Endothelial cell (in vitro differentiated cells): ENCODE measurements at regions not wholly inside any gene's neighbourhood (a gene's known extent, or its start where the extent isn't known, plus 50 kb on each side); places are given as distances from the start of the nearest gene placed in this dataset.

Experiments
- DNase-seq: peaks from one replicate; pipeline ENCODE4 v3.0.0; 2021; ENCODE audit warnings: low spot score
- H3K27ac Mint-ChIP-seq: one replicate; pipeline ENCODE4 v1.8.0; 2021; ENCODE audit warnings: mixed read lengths, inconsistent platforms; ENCODE audit not compliant: unreplicated experiment
- H3K27me3 Mint-ChIP-seq: one replicate; pipeline ENCODE4 v1.8.0; 2021; ENCODE audit warnings: mild to moderate bottlenecking, moderate library complexity, mixed read lengths, inconsistent platforms; ENCODE audit not compliant: unreplicated experiment
- H3K36me3 Mint-ChIP-seq: one replicate; pipeline ENCODE4 v1.8.0; 2021; ENCODE audit warnings: mild to moderate bottlenecking, low read depth, mixed read lengths, inconsistent platforms; ENCODE audit not compliant: unreplicated experiment
- H3K4me1 Mint-ChIP-seq: one replicate; pipeline ENCODE4 v1.8.0; 2021; ENCODE audit warnings: mild to moderate bottlenecking, mixed read lengths, inconsistent platforms; ENCODE audit not compliant: unreplicated experiment
- H3K4me3 Mint-ChIP-seq: one replicate; pipeline ENCODE4 v1.8.0; 2021; ENCODE audit warnings: mild to moderate bottlenecking, mixed read lengths, inconsistent platforms; ENCODE audit not compliant: unreplicated experiment
- H3K9me3 Mint-ChIP-seq: one replicate; pipeline ENCODE4 v1.8.0; 2021; ENCODE audit warnings: mixed read lengths, inconsistent platforms; ENCODE audit not compliant: unreplicated experiment
- TF ChIP-seq, protein P1 (sequence below): fragments of 200-600 bp; sonication (generic); IDR thresholded peaks from one replicate; pipeline ENCODE4 v1.5.0; 2021; ENCODE audit warnings: antibody characterized with exemption; ENCODE audit not compliant: unreplicated experiment

- H3K27me3 Mint-ChIP-seq, result peaks cover 2% of the 10 kb centered on the region
- H3K4me3 Mint-ChIP-seq, result no peak overlapping the region
- DNase-seq, result no peak
- H3K36me3 Mint-ChIP-seq, result no peaks in the 10 kb centered on the region
- H3K9me3 Mint-ChIP-seq, result no peaks in the 10 kb centered on the region
- H3K4me1 Mint-ChIP-seq, result no peaks in the 10 kb centered on the region
- TF ChIP-seq, protein P1, sequence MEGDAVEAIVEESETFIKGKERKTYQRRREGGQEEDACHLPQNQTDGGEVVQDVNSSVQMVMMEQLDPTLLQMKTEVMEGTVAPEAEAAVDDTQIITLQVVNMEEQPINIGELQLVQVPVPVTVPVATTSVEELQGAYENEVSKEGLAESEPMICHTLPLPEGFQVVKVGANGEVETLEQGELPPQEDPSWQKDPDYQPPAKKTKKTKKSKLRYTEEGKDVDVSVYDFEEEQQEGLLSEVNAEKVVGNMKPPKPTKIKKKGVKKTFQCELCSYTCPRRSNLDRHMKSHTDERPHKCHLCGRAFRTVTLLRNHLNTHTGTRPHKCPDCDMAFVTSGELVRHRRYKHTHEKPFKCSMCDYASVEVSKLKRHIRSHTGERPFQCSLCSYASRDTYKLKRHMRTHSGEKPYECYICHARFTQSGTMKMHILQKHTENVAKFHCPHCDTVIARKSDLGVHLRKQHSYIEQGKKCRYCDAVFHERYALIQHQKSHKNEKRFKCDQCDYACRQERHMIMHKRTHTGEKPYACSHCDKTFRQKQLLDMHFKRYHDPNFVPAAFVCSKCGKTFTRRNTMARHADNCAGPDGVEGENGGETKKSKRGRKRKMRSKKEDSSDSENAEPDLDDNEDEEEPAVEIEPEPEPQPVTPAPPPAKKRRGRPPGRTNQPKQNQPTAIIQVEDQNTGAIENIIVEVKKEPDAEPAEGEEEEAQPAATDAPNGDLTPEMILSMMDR, result no peak
- no peak overlapping the region for H3K27ac Mint-ChIP-seq
These were observed 53.2 kb upstream of the AMPD3 start for GRCh38 chr11:10401696-10402392.
